Fibroblast of lung (primary cell): ENCODE measurements at regions not wholly inside any gene's neighbourhood (a gene's known extent, or its start where the extent isn't known, plus 50 kb on each side); places are given as distances from the start of the nearest gene placed in this dataset.

Source experiments
- DNase-seq, 2 donors: peaks; one replicate each; pipeline versions ENCODE4 v3.0.0 to v3.0.0-alpha.2; 2010; ENCODE audit warnings: low read depth in 2 of 2
- H2AFZ ChIP-seq: 2 replicates; pipeline ENCODE4 v1.5.1; 2012; ENCODE audit warnings: low read length, control low read depth, inconsistent platforms
- H3K27ac ChIP-seq: 2 replicates; pipeline ENCODE4 v1.5.1; 2011; ENCODE audit warnings: low read length, control low read depth; ENCODE audit not compliant: insufficient read depth
- H3K27me3 ChIP-seq: 2 replicates; pipeline ENCODE4 v1.5.1; 2011; ENCODE audit warnings: mild to moderate bottlenecking, low read length; ENCODE audit not compliant: control insufficient read depth, insufficient read depth
- H3K36me3 ChIP-seq: 2 replicates; pipeline ENCODE4 v1.5.1; 2011; ENCODE audit warnings: low read length; ENCODE audit not compliant: control insufficient read depth, insufficient read depth
- H3K4me1 ChIP-seq: 2 replicates; pipeline ENCODE4 v1.5.1; 2011; ENCODE audit warnings: low read length; ENCODE audit not compliant: control insufficient read depth, insufficient read depth; ENCODE audit errors: extremely low read depth
- H3K4me2 ChIP-seq: 2 replicates; pipeline ENCODE4 v1.5.1; 2011; ENCODE audit warnings: low read length, control low read depth; ENCODE audit not compliant: insufficient read depth; ENCODE audit errors: extremely low read depth
- H3K4me3 ChIP-seq, 4 experiments: fragments of 200-600 bp in 1 of 4; sonication (generic) in 1 of 4; replicated peaks in 1 of 4; 2 replicates each; pipeline ENCODE4 v1.5.1; 2011 to 2016; ENCODE audit warnings: low read length in 4 of 4, low read depth in 3 of 4, mild to moderate bottlenecking in 3 of 4, control low read depth in 2 of 4, inconsistent platforms in 1 of 4, mixed read lengths in 1 of 4; ENCODE audit not compliant: insufficient read depth in 1 of 4; ENCODE audit errors: control extremely low read depth in 1 of 4
- H3K79me2 ChIP-seq: 2 replicates; pipeline ENCODE4 v1.5.1; 2012; ENCODE audit warnings: mild to moderate bottlenecking, low read length, inconsistent platforms; ENCODE audit not compliant: control insufficient read depth, insufficient read depth
- H3K9ac ChIP-seq: 2 replicates; pipeline ENCODE4 v1.5.1; 2011; ENCODE audit warnings: mild to moderate bottlenecking, low read length, control low read depth; ENCODE audit not compliant: insufficient read depth
- H3K9me3 ChIP-seq: 2 replicates; pipeline ENCODE4 v1.5.1; 2012; ENCODE audit warnings: low read depth, low read length; ENCODE audit not compliant: control insufficient read depth, insufficient read depth
- H4K20me1 ChIP-seq: 2 replicates; pipeline ENCODE4 v1.5.1; 2011; ENCODE audit warnings: low read length; ENCODE audit not compliant: control insufficient read depth, insufficient read depth; ENCODE audit errors: extremely low read depth
- EZH2 ChIP-seq: IDR thresholded peaks from 2 replicates; pipeline ENCODE4 v1.5.1; 2012; ENCODE audit warnings: low read length, control low read depth, mild to moderate bottlenecking; ENCODE audit errors: missing control alignments
- TF ChIP-seq, protein P1 (sequence below), 2 donors: IDR thresholded peaks in 1 of 2; conservative IDR thresholded peaks in 1 of 2; 1 replicate in 1 of 2; 2 replicates in 1 of 2; pipeline ENCODE4 v1.5.1; 2011 to 2012; ENCODE audit warnings: low read length in 2 of 2, control low read depth in 1 of 2, inconsistent platforms in 1 of 2, low read depth in 1 of 2, mild to moderate bottlenecking in 1 of 2

DNA sequence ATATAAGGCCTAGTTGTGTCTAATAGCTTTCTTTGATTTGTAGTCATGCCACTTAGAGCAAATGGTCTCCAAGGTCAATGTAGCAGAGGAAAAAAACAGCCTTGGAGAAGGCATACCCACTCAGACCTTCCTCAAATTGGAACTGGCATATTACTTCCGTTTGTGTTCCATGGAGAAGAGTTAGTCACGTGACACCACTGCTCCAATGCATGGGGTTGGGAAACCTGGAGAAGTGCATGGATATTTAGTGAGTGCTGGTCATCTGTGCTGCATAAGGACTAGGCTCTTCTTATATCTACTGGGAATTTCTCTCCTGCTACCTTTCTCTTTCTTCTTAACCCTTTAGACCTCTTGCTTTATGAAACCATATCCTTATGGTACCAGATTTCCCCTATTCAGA, 167.8 kb downstream of the BACH1 start:
- H3K9ac ChIP-seq = no peak overlapping the region
- no peak for DNase-seq
- no peaks in the 10 kb centered on the region for H3K36me3 ChIP-seq
- TF ChIP-seq EZH2 = no peak
- TF ChIP-seq, protein P1, sequence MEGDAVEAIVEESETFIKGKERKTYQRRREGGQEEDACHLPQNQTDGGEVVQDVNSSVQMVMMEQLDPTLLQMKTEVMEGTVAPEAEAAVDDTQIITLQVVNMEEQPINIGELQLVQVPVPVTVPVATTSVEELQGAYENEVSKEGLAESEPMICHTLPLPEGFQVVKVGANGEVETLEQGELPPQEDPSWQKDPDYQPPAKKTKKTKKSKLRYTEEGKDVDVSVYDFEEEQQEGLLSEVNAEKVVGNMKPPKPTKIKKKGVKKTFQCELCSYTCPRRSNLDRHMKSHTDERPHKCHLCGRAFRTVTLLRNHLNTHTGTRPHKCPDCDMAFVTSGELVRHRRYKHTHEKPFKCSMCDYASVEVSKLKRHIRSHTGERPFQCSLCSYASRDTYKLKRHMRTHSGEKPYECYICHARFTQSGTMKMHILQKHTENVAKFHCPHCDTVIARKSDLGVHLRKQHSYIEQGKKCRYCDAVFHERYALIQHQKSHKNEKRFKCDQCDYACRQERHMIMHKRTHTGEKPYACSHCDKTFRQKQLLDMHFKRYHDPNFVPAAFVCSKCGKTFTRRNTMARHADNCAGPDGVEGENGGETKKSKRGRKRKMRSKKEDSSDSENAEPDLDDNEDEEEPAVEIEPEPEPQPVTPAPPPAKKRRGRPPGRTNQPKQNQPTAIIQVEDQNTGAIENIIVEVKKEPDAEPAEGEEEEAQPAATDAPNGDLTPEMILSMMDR (conservative IDR thresholded peaks at IDR 0.05 in 1 of 2, IDR thresholded peaks at IDR 0.05 in 1 of 2; ENCODE audit: low read depth in 1 of 2, low read length in 2 of 2) = no peak
- H3K27ac ChIP-seq = no peak overlapping the region
- H3K4me1 ChIP-seq = no peaks in the 10 kb centered on the region
- H2AFZ ChIP-seq = no peak overlapping the region
- H3K4me2 ChIP-seq = no peak overlapping the region
- no peaks in the 10 kb centered on the region for H3K79me2 ChIP-seq
- H3K27me3 ChIP-seq = no peaks in the 10 kb centered on the region
- H3K4me3 ChIP-seq = no peak overlapping the region
- no peaks in the 10 kb centered on the region for H4K20me1 ChIP-seq
- no peaks in the 10 kb centered on the region for H3K9me3 ChIP-seq

DNA sequence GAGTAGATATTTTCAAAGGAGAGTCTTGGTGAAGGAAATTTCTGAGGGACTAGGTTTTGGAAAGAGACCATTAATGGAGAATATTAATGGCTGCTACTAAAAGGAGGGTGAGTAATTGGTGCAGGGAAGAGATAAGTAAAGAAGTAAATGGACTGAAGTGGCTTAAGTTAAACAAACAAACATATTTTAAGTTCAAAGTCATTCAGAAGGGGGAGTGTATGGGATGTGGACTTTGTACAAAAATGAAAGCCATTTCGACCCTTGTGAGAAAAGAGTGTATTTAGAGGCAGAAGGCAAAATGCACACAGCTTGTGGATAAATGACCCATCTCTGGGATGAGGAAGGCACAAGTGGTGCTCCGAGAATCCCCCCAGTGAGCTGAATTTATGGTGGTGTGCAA, 171.7 kb downstream of the BACH1 start:
- Histone ChIP-seq H3K4me3 (no peak overlapping the region), H2AFZ (no peak overlapping the region), H3K79me2 (no peaks in the 10 kb centered on the region), H4K20me1 (no peaks in the 10 kb centered on the region), H3K9ac (no peak overlapping the region), H3K4me2 (no peak overlapping the region), H3K27ac (no peak overlapping the region), H3K36me3 (no peaks in the 10 kb centered on the region), H3K9me3 (no peaks in the 10 kb centered on the region), H3K4me1 (no peaks in the 10 kb centered on the region), H3K27me3 (no peaks in the 10 kb centered on the region)
- TF ChIP-seq, protein P1 (conservative IDR thresholded peaks at IDR 0.05 in 1 of 2, IDR thresholded peaks at IDR 0.05 in 1 of 2; ENCODE audit: low read depth in 1 of 2, low read length in 2 of 2) = no peak
- TF ChIP-seq EZH2 = no peak
- peak in 1 of 2 donors; percentile 30 for DNase-seq

DNA sequence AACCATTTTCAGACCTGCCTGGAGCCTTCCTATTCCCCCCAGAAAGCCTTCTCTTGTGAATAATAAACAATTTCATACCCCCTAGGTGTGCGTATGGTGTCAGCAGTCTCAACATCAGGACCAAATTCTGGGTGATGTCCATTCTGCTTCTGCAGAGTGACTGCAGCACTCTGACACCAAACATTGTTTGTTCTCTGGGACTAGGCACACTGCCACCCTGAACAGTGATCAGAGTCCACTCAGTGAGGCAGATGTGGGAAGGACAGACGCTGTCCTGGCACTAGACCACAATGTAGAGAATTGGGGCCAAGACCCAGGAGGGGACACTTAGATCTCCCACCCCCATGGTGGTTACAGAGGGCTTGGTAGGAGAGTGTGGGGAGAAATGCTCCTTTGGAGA, 175.1 kb downstream of the BACH1 start:
- Histone ChIP-seq H3K9ac (no peak overlapping the region), H3K4me2 (no peak overlapping the region), H3K9me3 (no peaks in the 10 kb centered on the region), H3K79me2 (no peaks in the 10 kb centered on the region), H3K4me3 (no peak overlapping the region), H3K4me1 (peaks cover 5% of the 10 kb centered on the region), H2AFZ (no peak overlapping the region), H3K36me3 (no peaks in the 10 kb centered on the region), H4K20me1 (no peaks in the 10 kb centered on the region), H3K27me3 (no peaks in the 10 kb centered on the region), H3K27ac (no peak overlapping the region)
- no peak for DNase-seq
- TF ChIP-seq EZH2 = no peak
- TF ChIP-seq, protein P1 (conservative IDR thresholded peaks at IDR 0.05 in 1 of 2, IDR thresholded peaks at IDR 0.05 in 1 of 2; ENCODE audit: low read depth in 1 of 2, low read length in 2 of 2) = no peak
